ENCODE measurements at regions not wholly inside any gene's neighbourhood (a gene's known extent, or its start where the extent isn't known, plus 50 kb on each side); places are given as distances from the start of the nearest gene placed in this dataset.

GRCh38 chr13:88281841-88282240 lies 610.7 kb downstream of the SLITRK5 start (continued):
- TF ChIP-seq ZNF532 (CRISPR knock-in tag; IDR thresholded peaks at IDR 0.05; ENCODE audit: borderline replicate concordance) (no peak), ZNF512 (CRISPR knock-in tag; IDR thresholded peaks at IDR 0.05; ENCODE audit: borderline replicate concordance) (no peak), ZBTB21 (CRISPR knock-in tag; IDR thresholded peaks at IDR 0.05; ENCODE audit: borderline replicate concordance) (no peak), HMGA2 (CRISPR knock-in tag; IDR thresholded peaks at IDR 0.05) (no peak), ETV6 (CRISPR knock-in tag; IDR thresholded peaks at IDR 0.05) (no peak), ELF4 (CRISPR knock-in tag; IDR thresholded peaks at IDR 0.05; ENCODE audit: low read depth) (no peak), ZNF219 (CRISPR knock-in tag; IDR thresholded peaks at IDR 0.05; ENCODE audit: borderline replicate concordance) (no peak), OVOL2 (CRISPR knock-in tag; IDR thresholded peaks at IDR 0.05; ENCODE audit: borderline replicate concordance) (no peak)
- TF ChIP-seq, protein P1, sequence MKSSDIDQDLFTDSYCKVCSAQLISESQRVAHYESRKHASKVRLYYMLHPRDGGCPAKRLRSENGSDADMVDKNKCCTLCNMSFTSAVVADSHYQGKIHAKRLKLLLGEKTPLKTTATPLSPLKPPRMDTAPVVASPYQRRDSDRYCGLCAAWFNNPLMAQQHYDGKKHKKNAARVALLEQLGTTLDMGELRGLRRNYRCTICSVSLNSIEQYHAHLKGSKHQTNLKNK (CRISPR knock-in tag; IDR thresholded peaks at IDR 0.05), result no peak
- TF ChIP-seq, protein P2, sequence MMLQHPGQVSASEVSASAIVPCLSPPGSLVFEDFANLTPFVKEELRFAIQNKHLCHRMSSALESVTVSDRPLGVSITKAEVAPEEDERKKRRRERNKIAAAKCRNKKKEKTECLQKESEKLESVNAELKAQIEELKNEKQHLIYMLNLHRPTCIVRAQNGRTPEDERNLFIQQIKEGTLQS (CRISPR knock-in tag; conservative IDR thresholded peaks at IDR 0.05), result no peak

GRCh38 chr13:88285329-88285728 lies 614.2 kb downstream of the SLITRK5 start:
- H3K4me1 Mint-ChIP-seq, result no peaks in the 10 kb centered on the region
- H3K27ac Mint-ChIP-seq, result no peak overlapping the region
- TF ChIP-seq, protein P3, sequence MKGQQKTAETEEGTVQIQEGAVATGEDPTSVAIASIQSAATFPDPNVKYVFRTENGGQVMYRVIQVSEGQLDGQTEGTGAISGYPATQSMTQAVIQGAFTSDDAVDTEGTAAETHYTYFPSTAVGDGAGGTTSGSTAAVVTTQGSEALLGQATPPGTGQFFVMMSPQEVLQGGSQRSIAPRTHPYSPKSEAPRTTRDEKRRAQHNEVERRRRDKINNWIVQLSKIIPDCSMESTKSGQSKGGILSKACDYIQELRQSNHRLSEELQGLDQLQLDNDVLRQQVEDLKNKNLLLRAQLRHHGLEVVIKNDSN (CRISPR knock-in tag; IDR thresholded peaks at IDR 0.05), result no peak
- no peak for TF ChIP-seq ZSCAN18 (CRISPR knock-in tag; IDR thresholded peaks at IDR 0.05)
- TF ChIP-seq NFATC4 (CRISPR knock-in tag; IDR thresholded peaks at IDR 0.05), result no peak
- no peak for TF ChIP-seq NR3C1 (CRISPR knock-in tag; conservative IDR thresholded peaks at IDR 0.05; ENCODE audit: low read depth)
- no peak for TF ChIP-seq NFYB (CRISPR knock-in tag; conservative IDR thresholded peaks at IDR 0.05; ENCODE audit: low read depth)
- TF ChIP-seq FOXP1 (CRISPR knock-in tag; IDR thresholded peaks at IDR 0.05; ENCODE audit: borderline replicate concordance), result no peak
- no peak for TF ChIP-seq AFF4 (CRISPR knock-in tag; IDR thresholded peaks at IDR 0.05; ENCODE audit: borderline replicate concordance)
- TF ChIP-seq, protein P4, sequence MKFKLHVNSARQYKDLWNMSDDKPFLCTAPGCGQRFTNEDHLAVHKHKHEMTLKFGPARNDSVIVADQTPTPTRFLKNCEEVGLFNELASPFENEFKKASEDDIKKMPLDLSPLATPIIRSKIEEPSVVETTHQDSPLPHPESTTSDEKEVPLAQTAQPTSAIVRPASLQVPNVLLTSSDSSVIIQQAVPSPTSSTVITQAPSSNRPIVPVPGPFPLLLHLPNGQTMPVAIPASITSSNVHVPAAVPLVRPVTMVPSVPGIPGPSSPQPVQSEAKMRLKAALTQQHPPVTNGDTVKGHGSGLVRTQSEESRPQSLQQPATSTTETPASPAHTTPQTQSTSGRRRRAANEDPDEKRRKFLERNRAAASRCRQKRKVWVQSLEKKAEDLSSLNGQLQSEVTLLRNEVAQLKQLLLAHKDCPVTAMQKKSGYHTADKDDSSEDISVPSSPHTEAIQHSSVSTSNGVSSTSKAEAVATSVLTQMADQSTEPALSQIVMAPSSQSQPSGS (CRISPR knock-in tag; IDR thresholded peaks at IDR 0.05; ENCODE audit: borderline replicate concordance, low read depth), result no peak
- no peak for TF ChIP-seq CDX4 (CRISPR knock-in tag; IDR thresholded peaks at IDR 0.05; ENCODE audit: borderline replicate concordance)
- no peak for TF ChIP-seq ZNF317 (CRISPR knock-in tag; IDR thresholded peaks at IDR 0.05; ENCODE audit: borderline replicate concordance, low read depth)
- no peak for TF ChIP-seq JUN (CRISPR knock-in tag; IDR thresholded peaks at IDR 0.05)

More at GRCh38 chr13:88285329-88285728, 614.2 kb downstream of the SLITRK5 start:
- ATAC-seq (no peak), DNase-seq (ENCODE audit: low spot score) (no peak)
- peaks cover 54% of the 10 kb centered on the region for H3K9me3 Mint-ChIP-seq
- peaks cover 30% of the 10 kb centered on the region for H3K36me3 Mint-ChIP-seq
- CTCF ChIA-PET, result no interaction called here
- POLR2A ChIA-PET, result no interaction called here
- no peaks in the 10 kb centered on the region for H3K27me3 Mint-ChIP-seq (ENCODE audit: low read depth)
- no peak overlapping the region for H3K4me3 Mint-ChIP-seq
